ENCODE measurements at regions not wholly inside any gene's neighbourhood (a gene's known extent, or its start where the extent isn't known, plus 50 kb on each side); places are given as distances from the start of the nearest gene placed in this dataset.

DNA sequence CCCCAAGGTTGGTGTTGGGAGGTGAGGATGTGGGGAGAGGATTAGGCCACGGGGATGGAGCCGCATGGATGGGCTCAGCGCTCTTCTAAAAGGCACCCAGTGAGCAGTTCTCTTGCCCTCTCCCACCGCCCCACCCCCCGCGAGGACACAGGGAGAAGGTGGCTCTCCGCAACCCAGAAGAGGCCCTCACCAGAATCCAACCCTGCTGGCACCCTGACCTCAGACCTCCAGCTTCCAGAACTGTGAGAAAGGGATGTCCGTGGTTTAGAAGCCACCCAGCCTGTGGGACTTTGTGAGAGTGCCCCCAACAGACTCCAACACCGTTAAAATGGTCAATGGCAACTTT lies 242.8 kb upstream of the PPP2R2D start:
- Histone ChIP-seq H3K27ac (ENCODE audit: insufficient read length, low read depth, low read length) (no peak overlapping the region), H4K91ac (ENCODE audit: insufficient read length, low read depth, low read length) (no peak overlapping the region), H2BK12ac (ENCODE audit: insufficient read length, low read depth, low read length) (no peak overlapping the region), H2BK120ac (ENCODE audit: low read depth, low read length, poor library complexity, severe bottlenecking) (no peak overlapping the region), H4K8ac (replicated peaks; ENCODE audit: insufficient read length, low read depth, low read length) (no peak overlapping the region), H2BK20ac (ENCODE audit: low read depth, low read length, poor library complexity, severe bottlenecking) (no peak overlapping the region), H3K4me2 (ENCODE audit: insufficient read depth, insufficient read length, low read length) (no peak overlapping the region), H3K23ac (ENCODE audit: insufficient read length, low read depth, low read length) (no peak overlapping the region), H3K23me2 (ENCODE audit: insufficient read length, low read depth, low read length, poor library complexity, severe bottlenecking) (no peaks in the 10 kb centered on the region), H3K18ac (ENCODE audit: insufficient read length, low read depth, low read length) (no peak overlapping the region), H2BK15ac (ENCODE audit: low read depth, low read length) (no peak overlapping the region), H3K4me1 (ENCODE audit: insufficient read depth, low read length) (no peaks in the 10 kb centered on the region), H3T11ph (ENCODE audit: low read length) (no peak overlapping the region), H2AFZ (ENCODE audit: low read length) (no peak overlapping the region), H4K20me1 (ENCODE audit: control insufficient read depth, insufficient read depth, insufficient read length) (no peaks in the 10 kb centered on the region), H3K56ac (ENCODE audit: insufficient read length, low read depth, low read length) (no peak overlapping the region), H3K9ac (ENCODE audit: extremely low read depth, insufficient read length, low read length) (no peak overlapping the region), H2BK5ac (ENCODE audit: insufficient read length, low read length) (no peak overlapping the region), H3K79me1 (ENCODE audit: insufficient read depth, low read depth, low read length, poor library complexity, severe bottlenecking) (no peaks in the 10 kb centered on the region), H3K9me3 (ENCODE audit: control insufficient read depth, low read depth, low read length) (no peaks in the 10 kb centered on the region), H3K27me3 (ENCODE audit: insufficient read depth, low read length) (no peaks in the 10 kb centered on the region), H4K5ac (ENCODE audit: insufficient read length, low read depth, low read length) (no peak overlapping the region), H3K79me2 (ENCODE audit: insufficient read depth, low read length) (no peaks in the 10 kb centered on the region), H2AK5ac (ENCODE audit: insufficient read length, low read length) (no peak overlapping the region), H3K4ac (ENCODE audit: low read depth, low read length) (no peak overlapping the region), H3K14ac (ENCODE audit: insufficient read depth, low read length) (no peak overlapping the region; the same call in 1 of the 2 replicates)
- Mint-ChIP-seq H3K36me3 (ENCODE audit: insufficient read depth in 1 of 3, low read depth in 3 of 3) (peaks cover 0 to 11% (median 6%) of the 10 kb centered on the region in 3 experiments; a peak in 4 of 7 replicates), H3K4me3 (no peak overlapping the region; a peak in 1 of 5 replicates), H3K27me3 (ENCODE audit: low read depth) (peaks cover 10% of the 10 kb centered on the region), H3K9me3 (peaks cover 13 to 17% of the 10 kb centered on the region in 2 experiments; a peak in 4 of 5 replicates), H3K27ac (no peak overlapping the region), H3K4me1 (peaks cover 5 to 8% of the 10 kb centered on the region in 2 experiments)
- TF ChIP-seq, protein P1, sequence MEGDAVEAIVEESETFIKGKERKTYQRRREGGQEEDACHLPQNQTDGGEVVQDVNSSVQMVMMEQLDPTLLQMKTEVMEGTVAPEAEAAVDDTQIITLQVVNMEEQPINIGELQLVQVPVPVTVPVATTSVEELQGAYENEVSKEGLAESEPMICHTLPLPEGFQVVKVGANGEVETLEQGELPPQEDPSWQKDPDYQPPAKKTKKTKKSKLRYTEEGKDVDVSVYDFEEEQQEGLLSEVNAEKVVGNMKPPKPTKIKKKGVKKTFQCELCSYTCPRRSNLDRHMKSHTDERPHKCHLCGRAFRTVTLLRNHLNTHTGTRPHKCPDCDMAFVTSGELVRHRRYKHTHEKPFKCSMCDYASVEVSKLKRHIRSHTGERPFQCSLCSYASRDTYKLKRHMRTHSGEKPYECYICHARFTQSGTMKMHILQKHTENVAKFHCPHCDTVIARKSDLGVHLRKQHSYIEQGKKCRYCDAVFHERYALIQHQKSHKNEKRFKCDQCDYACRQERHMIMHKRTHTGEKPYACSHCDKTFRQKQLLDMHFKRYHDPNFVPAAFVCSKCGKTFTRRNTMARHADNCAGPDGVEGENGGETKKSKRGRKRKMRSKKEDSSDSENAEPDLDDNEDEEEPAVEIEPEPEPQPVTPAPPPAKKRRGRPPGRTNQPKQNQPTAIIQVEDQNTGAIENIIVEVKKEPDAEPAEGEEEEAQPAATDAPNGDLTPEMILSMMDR (conservative IDR thresholded peaks at IDR 0.05): no peak
- no CpG with 5 or more reads among the region's 9 CpGs for WGBS (ENCODE audit: extremely low coverage, insufficient read length, low lambda C conversion rate)
- DNase-seq: peak; percentile 14
